Transverse colon (tissue), 4 donors: ENCODE measurements at regions not wholly inside any gene's neighbourhood (a gene's known extent, or its start where the extent isn't known, plus 50 kb on each side); places are given as distances from the start of the nearest gene placed in this dataset.

ENCODE experiments used
- DNase-seq: peaks from one replicate; pipeline ENCODE4 v3.0.0-alpha.2; 2019
- H3K27ac ChIP-seq, 4 donors: fragments of 200-600 bp; sonication (generic); 2 replicates each; pipeline ENCODE4 v1.5.1; 2016 to 2018; ENCODE audit warnings: inconsistent platforms in 4 of 4
- H3K27me3 ChIP-seq: fragments of 200-600 bp; sonication (generic); 2 replicates; pipeline ENCODE4 v1.5.1; 2017; ENCODE audit warnings: inconsistent platforms
- H3K36me3 ChIP-seq, 4 donors: fragments of 200-600 bp; sonication (generic); 2 replicates each; pipeline ENCODE4 v1.5.1; 2017 to 2019; ENCODE audit warnings: inconsistent platforms in 4 of 4
- H3K4me1 ChIP-seq, 4 donors: fragments of 200-600 bp; sonication (generic); 2 replicates each; pipeline ENCODE4 v1.5.1; 2017 to 2020; ENCODE audit warnings: inconsistent platforms in 4 of 4
- H3K4me3 ChIP-seq, 4 donors: fragments of 200-600 bp; sonication (generic); 1 replicate in 1 of 4; 2 replicates in 3 of 4; pipeline versions ENCODE4 v1.5.1 to v1.6.1; 2017 to 2019; ENCODE audit warnings: inconsistent platforms in 4 of 4
- H3K9me3 ChIP-seq, 2 donors: fragments of 200-600 bp; sonication (generic); 2 replicates each; pipeline ENCODE4 v1.5.1; 2017 to 2019; ENCODE audit warnings: inconsistent platforms in 2 of 2
- EP300 ChIP-seq: sonication (generic); formaldehyde crosslinking; IDR thresholded peaks from one replicate; pipeline ENCODE4 v1.6.1; 2017; ENCODE audit warnings: antibody characterized with exemption, low read depth
- POLR2A ChIP-seq: fragments of 450-650 bp; IDR thresholded peaks from one replicate; pipeline ENCODE4 v1.6.1; 2016; ENCODE audit warnings: antibody characterized with exemption, mild to moderate bottlenecking, moderate library complexity
- POLR2AphosphoS5 ChIP-seq, 3 donors: sonication (generic); formaldehyde crosslinking; IDR thresholded peaks; one replicate each; pipeline ENCODE4 v1.6.1; 2016; ENCODE audit warnings: antibody characterized with exemption in 3 of 3
- WGBS, 2 donors: methylation state at CpG; one replicate each; pipeline ENCODE4 v1.1.5; 2018; ENCODE audit warnings: low coverage in 1 of 2; 5-methylcytosine and 5-hydroxymethylcytosine counted together
- in situ Hi-C, 4 donors: fragments of 200-750 bp; cut with MboI; loops; one replicate each; pipeline versions ENCODE4 v1.15.0 to v1.15.1; 2017; ENCODE audit warnings: low sequenced_read_pairs in 3 of 4, low pct_ligation_motif_present in 1 of 4, low pct_unique_long_range_greater_than_20kb in 1 of 4
- intact Hi-C: fragments of 100-400 bp; cut with DNase I; formaldehyde crosslinking; loops from one replicate; pipeline ENCODE4 v1.15.1; 2023; ENCODE audit warnings: low total_unique reads
- TF ChIP-seq, protein P1 (sequence below), 5 experiments: fragments of 200-600 bp in 3 of 5; fragments of 450-650 bp in 2 of 5; sonication (generic) in 3 of 5; IDR thresholded peaks; 1 replicate in 2 of 5; 2 replicates in 3 of 5; pipeline ENCODE4 v1.5.1; 2016 to 2017; ENCODE audit warnings: antibody characterized with exemption in 5 of 5, inconsistent platforms in 3 of 5, mild to moderate bottlenecking in 2 of 5, moderate library complexity in 1 of 5

GRCh38 chr5:148746826-148747535 lies 79.4 kb upstream of the ADRB2 start:
- peaks cover 0 to 6% (median 0%) of the 10 kb centered on the region in 4 donors for H3K4me1 ChIP-seq
- DNase-seq, result no peak
- H3K4me3 ChIP-seq, result no peak overlapping the region
- in situ Hi-C loops, result loop anchor here in 1 of 4 donors (25.0 kb wide), 3 partner anchors 290 to 560 kb away; no protein-coding TSS in a partner anchor
- intact Hi-C loops, result no loop called here
- no peaks in the 10 kb centered on the region for H3K9me3 ChIP-seq
- no peaks in the 10 kb centered on the region for H3K36me3 ChIP-seq
- H3K27me3 ChIP-seq, result no peaks in the 10 kb centered on the region
- no peak for TF ChIP-seq EP300
- TF ChIP-seq, protein P1, sequence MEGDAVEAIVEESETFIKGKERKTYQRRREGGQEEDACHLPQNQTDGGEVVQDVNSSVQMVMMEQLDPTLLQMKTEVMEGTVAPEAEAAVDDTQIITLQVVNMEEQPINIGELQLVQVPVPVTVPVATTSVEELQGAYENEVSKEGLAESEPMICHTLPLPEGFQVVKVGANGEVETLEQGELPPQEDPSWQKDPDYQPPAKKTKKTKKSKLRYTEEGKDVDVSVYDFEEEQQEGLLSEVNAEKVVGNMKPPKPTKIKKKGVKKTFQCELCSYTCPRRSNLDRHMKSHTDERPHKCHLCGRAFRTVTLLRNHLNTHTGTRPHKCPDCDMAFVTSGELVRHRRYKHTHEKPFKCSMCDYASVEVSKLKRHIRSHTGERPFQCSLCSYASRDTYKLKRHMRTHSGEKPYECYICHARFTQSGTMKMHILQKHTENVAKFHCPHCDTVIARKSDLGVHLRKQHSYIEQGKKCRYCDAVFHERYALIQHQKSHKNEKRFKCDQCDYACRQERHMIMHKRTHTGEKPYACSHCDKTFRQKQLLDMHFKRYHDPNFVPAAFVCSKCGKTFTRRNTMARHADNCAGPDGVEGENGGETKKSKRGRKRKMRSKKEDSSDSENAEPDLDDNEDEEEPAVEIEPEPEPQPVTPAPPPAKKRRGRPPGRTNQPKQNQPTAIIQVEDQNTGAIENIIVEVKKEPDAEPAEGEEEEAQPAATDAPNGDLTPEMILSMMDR (IDR thresholded peaks at IDR 0.05), result no peak
- no peak for TF ChIP-seq POLR2AphosphoS5 (IDR thresholded peaks at IDR 0.05)
- no peak for TF ChIP-seq POLR2A
- 50 to 54% methylated on average over 2 of the region's 2 CpGs for WGBS, 2 donors
- H3K27ac ChIP-seq, result no peak overlapping the region

GRCh38 chr5:148747536-148747906 lies 78.9 kb upstream of the ADRB2 start:
- in situ Hi-C loops (loop anchor here in 1 of 4 donors (25.0 kb wide), 3 partner anchors 290 to 560 kb away; no protein-coding TSS in a partner anchor), intact Hi-C loops (no loop called here)
- Histone ChIP-seq H3K27ac (no peak overlapping the region), H3K4me3 (no peak overlapping the region), H3K27me3 (no peaks in the 10 kb centered on the region), H3K36me3 (no peaks in the 10 kb centered on the region), H3K9me3 (no peaks in the 10 kb centered on the region), H3K4me1 (peaks cover 0 to 6% (median 0%) of the 10 kb centered on the region in 4 donors)
- no peak for DNase-seq
- 61 to 77% methylated on average over 2 of the region's 2 CpGs for WGBS, 2 donors
- TF ChIP-seq, protein P1 (IDR thresholded peaks at IDR 0.05), result no peak
- TF ChIP-seq POLR2A, result no peak
- TF ChIP-seq EP300, result no peak
- no peak for TF ChIP-seq POLR2AphosphoS5 (IDR thresholded peaks at IDR 0.05)

DNA sequence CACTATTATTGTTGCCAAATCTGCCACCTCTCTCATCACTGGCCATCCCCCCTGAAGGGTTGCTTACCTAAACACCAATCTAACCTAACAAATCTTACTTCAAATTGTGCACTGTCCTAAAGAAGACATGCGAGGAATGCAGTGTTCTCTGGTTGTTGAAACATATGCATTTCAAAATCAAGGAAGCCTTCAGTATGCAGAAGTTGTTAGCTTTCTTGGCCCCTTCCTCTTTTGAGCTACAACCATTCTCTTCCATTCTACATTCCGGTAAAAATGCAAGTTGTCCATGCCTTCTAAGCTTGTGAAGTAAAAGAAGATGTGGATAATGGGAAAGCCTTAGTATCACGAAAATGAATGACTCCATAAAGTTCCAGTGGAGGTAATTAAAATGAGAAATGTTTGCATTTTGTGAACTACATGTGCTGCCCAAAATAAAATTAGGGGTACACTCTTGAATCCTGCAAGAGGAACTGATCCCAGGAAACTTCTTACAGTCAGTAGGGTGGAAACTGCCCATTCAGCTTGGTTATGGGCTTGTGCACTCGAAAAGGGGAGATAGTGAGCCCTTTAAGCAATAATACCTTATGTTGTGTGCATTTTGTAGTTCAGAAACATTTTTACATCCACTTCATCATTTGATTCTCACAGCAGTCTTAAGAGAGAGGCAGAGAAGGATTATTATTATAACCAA lies 77.6 kb upstream of the ADRB2 start:
- in situ Hi-C loops, result loop anchor here in 1 of 4 donors (25.0 kb wide), 3 partner anchors 288 to 562 kb away; no protein-coding TSS in a partner anchor
- DNase-seq, result no peak
- Histone ChIP-seq H3K4me3 (no peak overlapping the region), H3K9me3 (no peaks in the 10 kb centered on the region), H3K4me1 (peaks cover 0 to 6% (median 0%) of the 10 kb centered on the region in 4 donors), H3K27me3 (no peaks in the 10 kb centered on the region), H3K27ac (no peak overlapping the region), H3K36me3 (no peaks in the 10 kb centered on the region)
- no peak for TF ChIP-seq EP300
- no peak for TF ChIP-seq POLR2AphosphoS5 (IDR thresholded peaks at IDR 0.05)
- TF ChIP-seq, protein P1 (IDR thresholded peaks at IDR 0.05), result no peak
- TF ChIP-seq POLR2A, result no peak
- 65 to 82% methylated on average over 3 to 4 of the region's 4 CpGs for WGBS, 2 donors
- intact Hi-C loops, result no loop called here

GRCh38 chr5:148750614-148751013 lies 75.8 kb upstream of the ADRB2 start:
- peaks cover 0 to 11% of the 10 kb centered on the region in 2 donors for H3K9me3 ChIP-seq
- no peak overlapping the region for H3K4me3 ChIP-seq
- H3K36me3 ChIP-seq, result no peaks in the 10 kb centered on the region
- TF ChIP-seq POLR2AphosphoS5 (IDR thresholded peaks at IDR 0.05) (no peak), POLR2A (no peak), EP300 (no peak)
- TF ChIP-seq, protein P1 (IDR thresholded peaks at IDR 0.05), result no peak
- H3K27me3 ChIP-seq, result no peaks in the 10 kb centered on the region
- in situ Hi-C loops (no loop called here), intact Hi-C loops (no loop called here)
- peaks cover 0 to 6% (median 0%) of the 10 kb centered on the region in 4 donors for H3K4me1 ChIP-seq
- 52 to 65% methylated on average over 3 to 5 of the region's 5 CpGs for WGBS, 2 donors
- DNase-seq, result no peak
- H3K27ac ChIP-seq, result no peak overlapping the region
